NCI-H446 (cell line): ENCODE measurements at regions not wholly inside any gene's neighbourhood (a gene's known extent, or its start where the extent isn't known, plus 50 kb on each side); places are given as distances from the start of the nearest gene placed in this dataset.
"Not testable (repeated sequence)": the region's sequence is repeated elsewhere in the genome, so short reads cannot be mapped to it uniquely, and the experiment has no call there.

Source experiments
- DNase-seq, 2 experiments: peaks; one replicate each; lab custom pipeline; 2025; lab: John Stamatoyannopoulos, UW

DNA sequence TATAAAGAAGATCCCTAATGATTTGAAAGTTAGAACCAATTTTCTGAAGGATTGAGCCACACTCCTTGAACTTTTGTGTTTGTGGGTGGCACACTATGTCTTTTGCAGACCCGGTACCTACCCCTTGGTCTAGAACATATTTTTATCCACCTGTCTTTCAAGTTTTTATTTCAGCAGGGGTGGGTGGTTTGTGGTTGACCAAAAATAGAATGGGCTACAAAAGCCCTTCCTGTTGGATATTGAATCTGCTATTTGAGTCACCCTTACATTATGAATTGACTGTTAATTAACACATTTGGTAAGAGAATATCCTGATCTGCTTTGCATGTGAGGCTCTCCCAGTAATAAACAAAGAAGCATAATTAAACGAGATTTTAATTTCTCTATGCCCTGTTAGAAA, 401.2 kb downstream of the POTEH start:
- not testable (repeated sequence) for DNase-seq

- DNase-seq, result not testable (repeated sequence)
Observed at GRCh38 chr22:16105121-16105520, 415.3 kb downstream of the POTEH start.

GRCh38 chr22:16131456-16131855, 441.6 kb downstream of the POTEH start:
- DNase-seq, result not testable (repeated sequence)

DNA sequence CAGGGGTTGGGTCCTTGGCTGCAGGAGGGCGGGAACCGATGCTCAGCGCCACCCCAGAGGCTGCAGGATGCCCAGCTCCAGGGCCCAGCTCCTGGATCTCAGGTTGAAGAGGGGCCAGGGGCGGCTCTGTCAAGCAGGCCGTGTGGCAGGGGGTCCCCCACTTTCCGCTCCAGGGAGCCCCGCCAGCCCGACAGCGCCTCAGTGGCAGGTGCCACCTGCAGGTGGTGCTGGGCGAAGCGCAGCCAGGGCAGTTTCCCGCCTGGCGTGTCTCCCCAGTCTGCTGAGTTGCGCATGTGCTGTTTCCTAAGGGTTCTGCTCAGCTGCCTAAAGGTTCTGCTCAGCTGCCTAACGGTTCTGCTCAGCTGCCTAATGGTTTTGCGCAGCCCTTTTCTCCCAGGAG, 442.1 kb downstream of the POTEH start:
- no peak for DNase-seq

DNA sequence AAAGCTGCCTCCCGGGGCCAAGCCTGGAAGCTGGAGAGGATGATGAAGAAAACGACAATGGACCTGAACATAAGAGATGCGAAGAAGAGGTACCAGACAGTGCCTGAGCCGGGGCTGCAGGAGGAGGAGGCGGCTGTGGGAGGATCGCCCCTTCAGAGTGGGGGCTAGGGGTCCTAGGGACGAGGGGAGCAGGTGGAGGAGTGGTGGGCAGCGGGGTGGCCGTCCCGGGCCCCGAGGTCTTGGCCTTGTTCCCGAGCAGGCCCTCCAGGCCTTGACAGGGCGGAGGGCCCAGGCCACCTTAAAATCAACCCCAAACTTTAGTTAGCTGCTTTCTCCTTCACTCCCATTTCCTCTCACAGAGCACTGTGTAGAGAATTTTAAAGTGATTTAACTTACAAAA, 442.8 kb downstream of the POTEH start:
- not testable (repeated sequence) for DNase-seq

GRCh38 chr22:16146101-16146500, 446.5 kb downstream of the CCT8L2 start:
- DNase-seq, result not testable (repeated sequence)

GRCh38 chr22:16146916-16147315, 445.7 kb downstream of the CCT8L2 start:
- DNase-seq, result peak; percentile 6 to 30

DNA sequence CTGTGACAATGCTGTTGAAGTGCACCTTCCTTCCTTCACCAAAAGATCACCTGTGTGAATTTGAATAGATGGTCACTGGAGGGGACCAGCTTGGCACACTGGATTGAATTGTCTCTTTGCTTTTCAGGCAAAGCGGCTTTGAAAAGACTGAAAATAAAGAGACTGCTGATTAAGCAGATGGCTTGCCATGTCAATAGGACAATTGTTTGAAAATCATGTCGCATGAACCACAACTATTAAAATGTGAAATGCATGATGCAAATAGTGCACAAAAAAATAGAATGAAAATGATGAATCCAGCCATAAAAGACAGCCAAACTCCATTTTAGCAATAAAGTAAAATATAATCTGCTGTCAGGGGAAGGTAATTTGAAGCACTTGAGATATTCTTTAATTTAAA, 415.3 kb downstream of the CCT8L2 start:
- DNase-seq, result not testable (repeated sequence)

DNA sequence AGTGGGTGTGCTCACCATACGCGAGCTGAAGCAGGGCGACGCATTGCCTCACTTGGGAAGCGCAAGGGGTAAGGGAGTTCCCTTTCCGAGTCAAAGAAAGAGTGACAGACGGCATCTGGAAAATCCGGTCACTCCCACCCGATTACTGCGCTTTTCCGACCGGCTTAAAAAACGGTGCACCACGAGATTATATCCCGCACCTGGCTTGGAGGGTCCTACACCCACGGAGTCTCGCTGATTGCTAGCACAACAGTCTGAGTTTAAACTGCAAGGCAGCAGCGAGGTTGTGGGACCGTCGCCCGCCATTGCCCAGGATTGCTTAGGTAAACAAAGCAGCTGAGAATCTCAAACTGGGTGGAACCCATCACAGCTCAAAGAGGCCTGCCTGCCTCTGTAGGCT, 408.7 kb downstream of the CCT8L2 start:
- DNase-seq, result not testable (repeated sequence)
